ENCODE measurements at regions not wholly inside any gene's neighbourhood (a gene's known extent, or its start where the extent isn't known, plus 50 kb on each side); places are given as distances from the start of the nearest gene placed in this dataset.

DNA sequence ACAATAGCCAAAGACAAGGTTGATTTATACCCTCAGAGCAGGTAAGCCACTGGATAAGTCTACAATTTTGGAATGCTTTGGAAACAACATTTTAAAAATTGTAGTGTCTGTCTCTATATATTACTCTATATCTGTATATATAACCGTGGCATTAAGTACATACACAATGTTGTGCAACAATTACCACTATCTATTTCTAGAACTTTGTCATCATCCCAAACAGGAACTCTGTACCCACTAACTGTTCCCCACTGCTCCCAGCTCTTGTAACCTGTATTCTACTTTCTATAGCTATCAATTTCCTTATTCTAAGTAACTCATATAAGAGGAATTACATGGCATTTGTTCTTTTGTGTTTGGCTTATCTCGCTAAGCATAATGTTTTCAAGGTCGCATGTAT lies 78.2 kb upstream of the ASCC3 start:
- Mint-ChIP-seq H3K4me1 (ENCODE audit: low read depth, unreplicated experiment) (no peaks in the 10 kb centered on the region), H3K4me3 (ENCODE audit: unreplicated experiment) (no peak overlapping the region), H3K9me3 (ENCODE audit: unreplicated experiment) (no peaks in the 10 kb centered on the region), H3K27ac (ENCODE audit: unreplicated experiment) (no peak overlapping the region), H3K36me3 (ENCODE audit: unreplicated experiment) (no peaks in the 10 kb centered on the region), H3K27me3 (ENCODE audit: unreplicated experiment) (no peaks in the 10 kb centered on the region)
- no peak for DNase-seq
- TF ChIP-seq, protein P1, sequence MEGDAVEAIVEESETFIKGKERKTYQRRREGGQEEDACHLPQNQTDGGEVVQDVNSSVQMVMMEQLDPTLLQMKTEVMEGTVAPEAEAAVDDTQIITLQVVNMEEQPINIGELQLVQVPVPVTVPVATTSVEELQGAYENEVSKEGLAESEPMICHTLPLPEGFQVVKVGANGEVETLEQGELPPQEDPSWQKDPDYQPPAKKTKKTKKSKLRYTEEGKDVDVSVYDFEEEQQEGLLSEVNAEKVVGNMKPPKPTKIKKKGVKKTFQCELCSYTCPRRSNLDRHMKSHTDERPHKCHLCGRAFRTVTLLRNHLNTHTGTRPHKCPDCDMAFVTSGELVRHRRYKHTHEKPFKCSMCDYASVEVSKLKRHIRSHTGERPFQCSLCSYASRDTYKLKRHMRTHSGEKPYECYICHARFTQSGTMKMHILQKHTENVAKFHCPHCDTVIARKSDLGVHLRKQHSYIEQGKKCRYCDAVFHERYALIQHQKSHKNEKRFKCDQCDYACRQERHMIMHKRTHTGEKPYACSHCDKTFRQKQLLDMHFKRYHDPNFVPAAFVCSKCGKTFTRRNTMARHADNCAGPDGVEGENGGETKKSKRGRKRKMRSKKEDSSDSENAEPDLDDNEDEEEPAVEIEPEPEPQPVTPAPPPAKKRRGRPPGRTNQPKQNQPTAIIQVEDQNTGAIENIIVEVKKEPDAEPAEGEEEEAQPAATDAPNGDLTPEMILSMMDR (IDR thresholded peaks at IDR 0.05; ENCODE audit: partially characterized antibody, unreplicated experiment) = no peak

DNA sequence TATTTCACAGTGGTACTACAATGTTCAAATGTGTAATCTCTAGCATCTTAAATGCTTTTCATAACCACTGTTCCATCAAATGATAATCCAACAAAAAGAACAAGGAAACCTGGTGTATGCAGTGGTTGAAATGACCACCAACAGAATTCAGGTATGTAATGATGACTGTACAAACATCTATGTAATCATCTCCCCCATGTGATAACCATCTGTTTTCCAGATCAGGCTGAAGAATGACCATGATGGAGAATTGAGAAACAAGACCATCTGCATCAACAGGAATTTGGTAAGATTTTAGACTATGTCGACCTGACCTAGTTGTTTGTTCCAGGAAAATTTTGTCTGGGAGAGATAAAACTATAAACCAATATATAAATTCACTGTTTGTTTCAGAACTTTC lies 81.3 kb upstream of the ASCC3 start:
- Mint-ChIP-seq H3K27ac (ENCODE audit: unreplicated experiment) (no peak overlapping the region), H3K36me3 (ENCODE audit: unreplicated experiment) (no peaks in the 10 kb centered on the region), H3K9me3 (ENCODE audit: unreplicated experiment) (no peaks in the 10 kb centered on the region), H3K27me3 (ENCODE audit: unreplicated experiment) (no peaks in the 10 kb centered on the region), H3K4me1 (ENCODE audit: low read depth, unreplicated experiment) (no peaks in the 10 kb centered on the region), H3K4me3 (ENCODE audit: unreplicated experiment) (no peak overlapping the region)
- TF ChIP-seq, protein P1 (IDR thresholded peaks at IDR 0.05; ENCODE audit: partially characterized antibody, unreplicated experiment) = no peak
- no peak for DNase-seq

DNA sequence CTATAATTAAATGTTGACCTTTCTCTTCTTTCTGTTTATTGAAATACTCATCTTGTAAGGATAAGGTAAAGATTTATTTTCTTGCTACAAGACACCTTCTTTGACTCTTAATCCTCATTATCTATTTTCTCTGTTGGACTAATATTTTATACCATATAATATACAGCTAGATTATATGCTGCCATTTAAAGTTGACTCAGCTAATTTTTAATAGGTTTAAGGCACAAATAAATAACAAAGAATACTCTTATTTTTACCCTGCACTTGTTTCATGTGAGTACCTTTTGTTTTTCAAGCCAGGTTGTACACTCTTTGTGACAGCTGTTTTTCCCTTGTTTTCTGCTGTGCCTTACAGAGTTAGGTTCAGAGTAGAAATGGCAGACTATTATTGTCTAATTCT lies 83.9 kb upstream of the ASCC3 start:
- Mint-ChIP-seq H3K27me3 (ENCODE audit: unreplicated experiment) (no peaks in the 10 kb centered on the region), H3K27ac (ENCODE audit: unreplicated experiment) (no peak overlapping the region), H3K36me3 (ENCODE audit: unreplicated experiment) (peaks cover 4% of the 10 kb centered on the region), H3K4me3 (ENCODE audit: unreplicated experiment) (no peak overlapping the region), H3K4me1 (ENCODE audit: low read depth, unreplicated experiment) (no peaks in the 10 kb centered on the region), H3K9me3 (ENCODE audit: unreplicated experiment) (no peaks in the 10 kb centered on the region)
- DNase-seq = no peak
- TF ChIP-seq, protein P1 (IDR thresholded peaks at IDR 0.05; ENCODE audit: partially characterized antibody, unreplicated experiment) = no peak

DNA sequence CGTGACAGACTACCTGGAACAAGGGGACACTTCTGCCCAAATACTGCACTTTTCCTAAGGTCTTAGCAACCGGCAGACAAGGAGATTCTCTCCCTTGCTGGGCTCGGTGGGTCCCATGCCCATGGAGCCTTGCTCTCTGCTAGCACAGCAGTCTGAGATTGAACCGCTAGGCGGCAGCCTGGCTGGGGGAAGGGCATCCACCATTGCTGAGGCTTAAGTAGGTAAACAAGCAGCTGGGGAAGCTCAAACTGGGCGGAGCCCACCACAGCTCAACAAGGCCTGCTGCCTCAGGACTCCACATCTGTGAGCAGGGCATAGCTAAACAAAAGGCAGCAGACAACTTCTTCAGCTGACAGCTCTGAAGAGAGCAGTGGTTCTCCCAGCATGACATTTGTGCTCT lies 87.8 kb upstream of the ASCC3 start:
- no peak overlapping the region for H3K4me3 Mint-ChIP-seq (ENCODE audit: unreplicated experiment)
- no peaks in the 10 kb centered on the region for H3K27me3 Mint-ChIP-seq (ENCODE audit: unreplicated experiment)
- no peak for DNase-seq
- TF ChIP-seq, protein P1 (IDR thresholded peaks at IDR 0.05; ENCODE audit: partially characterized antibody, unreplicated experiment) = no peak
- H3K36me3 Mint-ChIP-seq (ENCODE audit: unreplicated experiment) = peaks cover 4% of the 10 kb centered on the region
- H3K4me1 Mint-ChIP-seq (ENCODE audit: low read depth, unreplicated experiment) = peaks cover 5% of the 10 kb centered on the region
- no peak overlapping the region for H3K27ac Mint-ChIP-seq (ENCODE audit: unreplicated experiment)
- peaks cover 7% of the 10 kb centered on the region for H3K9me3 Mint-ChIP-seq (ENCODE audit: unreplicated experiment)

DNA sequence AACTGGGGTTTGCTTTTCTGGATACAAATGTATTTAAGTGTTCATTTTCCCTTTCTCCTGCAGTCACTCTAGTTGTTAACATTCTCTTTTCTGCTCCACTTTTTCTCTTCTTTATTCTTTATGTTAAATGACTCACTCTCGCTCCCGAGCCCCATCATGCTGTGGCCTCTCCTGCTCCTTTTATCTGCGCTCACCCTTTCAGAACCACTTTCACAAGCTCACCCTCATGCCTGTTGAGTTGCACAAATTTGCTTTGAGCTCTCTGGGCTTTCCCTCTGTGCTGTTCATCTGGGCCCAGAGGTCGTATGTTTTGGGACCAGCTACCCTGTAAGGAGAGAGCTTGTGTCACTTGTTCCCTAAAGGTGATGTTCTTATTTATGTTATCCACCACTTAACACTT lies 98.1 kb upstream of the ASCC3 start:
- H3K27ac Mint-ChIP-seq (ENCODE audit: unreplicated experiment) = no peak overlapping the region
- H3K9me3 Mint-ChIP-seq (ENCODE audit: unreplicated experiment) = no peaks in the 10 kb centered on the region
- no peak overlapping the region for H3K4me3 Mint-ChIP-seq (ENCODE audit: unreplicated experiment)
- H3K27me3 Mint-ChIP-seq (ENCODE audit: unreplicated experiment) = no peaks in the 10 kb centered on the region
- no peak for DNase-seq
- no peaks in the 10 kb centered on the region for H3K4me1 Mint-ChIP-seq (ENCODE audit: low read depth, unreplicated experiment)
- TF ChIP-seq, protein P1 (IDR thresholded peaks at IDR 0.05; ENCODE audit: partially characterized antibody, unreplicated experiment) = no peak
- no peaks in the 10 kb centered on the region for H3K36me3 Mint-ChIP-seq (ENCODE audit: unreplicated experiment)
